GM23338 (cell line): ENCODE measurements at regions not wholly inside any gene's neighbourhood (a gene's known extent, or its start where the extent isn't known, plus 50 kb on each side); places are given as distances from the start of the nearest gene placed in this dataset.
"Not testable (repeated sequence)": the region's sequence is repeated elsewhere in the genome, so short reads cannot be mapped to it uniquely, and the experiment has no call there.

Experiments used
- CREB1 ChIP-seq: fragments of 250-450 bp; sonication (Bioruptor Pico); IDR thresholded peaks from 2 replicates; pipeline ENCODE4 v1.5.0; 2020; ENCODE audit warnings: low read depth, mild to moderate bottlenecking, moderate library complexity
- EZH2 ChIP-seq: fragments of 200-600 bp; sonication (generic); IDR thresholded peaks from one replicate; pipeline ENCODE4 v1.8.0; 2017; ENCODE audit warnings: antibody characterized with exemption, mild to moderate bottlenecking, low read depth; ENCODE audit not compliant: unreplicated experiment
- EZH2phosphoT487 ChIP-seq: fragments of 200-600 bp; sonication (generic); IDR thresholded peaks from one replicate; pipeline ENCODE4 v1.8.1; 2018; ENCODE audit warnings: antibody characterized with exemption; ENCODE audit not compliant: unreplicated experiment
- JUNB ChIP-seq: IDR thresholded peaks from one replicate; pipeline ENCODE4 v1.6.1; 2016; ENCODE audit warnings: antibody characterized with exemption; ENCODE audit not compliant: unreplicated experiment
- NANOG ChIP-seq: IDR thresholded peaks from 2 replicates; pipeline ENCODE4 v1.6.1; 2016; ENCODE audit warnings: antibody characterized with exemption, borderline replicate concordance
- POLR2AphosphoS5 ChIP-seq: IDR thresholded peaks from 2 replicates; pipeline ENCODE4 v1.6.1; 2016; ENCODE audit warnings: antibody characterized with exemption, low read depth
- STAT1 ChIP-seq: IDR thresholded peaks from one replicate; pipeline ENCODE4 v1.6.1; 2016; ENCODE audit warnings: antibody characterized with exemption; ENCODE audit not compliant: unreplicated experiment
- ZNF331 ChIP-seq: fragments of 250-450 bp; sonication (Bioruptor Pico); IDR thresholded peaks from 2 replicates; pipeline ENCODE4 v1.5.0; 2020; ENCODE audit warnings: low read depth, mild to moderate bottlenecking, moderate library complexity
- TF ChIP-seq, protein P1 (sequence below), 2 experiments: fragments of 200-600 bp in 1 of 2; sonication (generic) in 1 of 2; conservative IDR thresholded peaks; 2 replicates each; pipeline versions ENCODE4 v1.5.1 to v1.6.1; 2016 to 2017; ENCODE audit warnings: antibody characterized with exemption in 2 of 2, low read depth in 2 of 2, mild to moderate bottlenecking in 2 of 2, moderate library complexity in 1 of 2
- TF ChIP-seq, protein P2 (sequence below): IDR thresholded peaks from one replicate; pipeline ENCODE4 v1.6.1; 2018; ENCODE audit warnings: antibody characterized with exemption; ENCODE audit not compliant: unreplicated experiment
- TF ChIP-seq, protein P3 (sequence below): IDR thresholded peaks from 2 replicates; pipeline ENCODE4 v1.6.1; 2016; ENCODE audit warnings: antibody characterized with exemption

DNA sequence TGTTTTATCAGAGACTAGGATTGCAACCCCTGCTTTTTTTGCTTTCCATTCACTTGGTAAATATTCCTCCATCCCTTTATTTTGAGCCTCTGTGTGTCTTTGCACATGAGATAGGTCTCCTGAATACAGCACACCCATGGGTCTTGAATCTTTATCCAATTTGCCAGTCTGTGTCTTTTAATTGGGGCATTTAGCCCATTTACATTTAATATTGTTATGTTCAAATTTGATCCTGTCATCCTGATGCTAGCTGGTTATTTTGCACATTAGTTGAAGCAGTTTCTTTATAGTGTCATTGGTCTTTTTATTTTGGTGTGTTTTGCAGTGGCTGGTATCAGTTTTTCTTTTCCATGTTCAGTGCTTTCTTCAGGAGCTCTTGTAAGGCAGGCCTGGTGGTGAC, 95.1 kb upstream of the STK32A start:
- TF ChIP-seq NANOG; EZH2; JUNB; POLR2AphosphoS5; EZH2phosphoT487; ZNF331; CREB1 (CRISPR knock-in tag); STAT1: not testable (repeated sequence)
- TF ChIP-seq, protein P1, sequence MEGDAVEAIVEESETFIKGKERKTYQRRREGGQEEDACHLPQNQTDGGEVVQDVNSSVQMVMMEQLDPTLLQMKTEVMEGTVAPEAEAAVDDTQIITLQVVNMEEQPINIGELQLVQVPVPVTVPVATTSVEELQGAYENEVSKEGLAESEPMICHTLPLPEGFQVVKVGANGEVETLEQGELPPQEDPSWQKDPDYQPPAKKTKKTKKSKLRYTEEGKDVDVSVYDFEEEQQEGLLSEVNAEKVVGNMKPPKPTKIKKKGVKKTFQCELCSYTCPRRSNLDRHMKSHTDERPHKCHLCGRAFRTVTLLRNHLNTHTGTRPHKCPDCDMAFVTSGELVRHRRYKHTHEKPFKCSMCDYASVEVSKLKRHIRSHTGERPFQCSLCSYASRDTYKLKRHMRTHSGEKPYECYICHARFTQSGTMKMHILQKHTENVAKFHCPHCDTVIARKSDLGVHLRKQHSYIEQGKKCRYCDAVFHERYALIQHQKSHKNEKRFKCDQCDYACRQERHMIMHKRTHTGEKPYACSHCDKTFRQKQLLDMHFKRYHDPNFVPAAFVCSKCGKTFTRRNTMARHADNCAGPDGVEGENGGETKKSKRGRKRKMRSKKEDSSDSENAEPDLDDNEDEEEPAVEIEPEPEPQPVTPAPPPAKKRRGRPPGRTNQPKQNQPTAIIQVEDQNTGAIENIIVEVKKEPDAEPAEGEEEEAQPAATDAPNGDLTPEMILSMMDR (conservative IDR thresholded peaks at IDR 0.05; ENCODE audit: low read depth in 2 of 2): not testable (repeated sequence)
- TF ChIP-seq, protein P2, sequence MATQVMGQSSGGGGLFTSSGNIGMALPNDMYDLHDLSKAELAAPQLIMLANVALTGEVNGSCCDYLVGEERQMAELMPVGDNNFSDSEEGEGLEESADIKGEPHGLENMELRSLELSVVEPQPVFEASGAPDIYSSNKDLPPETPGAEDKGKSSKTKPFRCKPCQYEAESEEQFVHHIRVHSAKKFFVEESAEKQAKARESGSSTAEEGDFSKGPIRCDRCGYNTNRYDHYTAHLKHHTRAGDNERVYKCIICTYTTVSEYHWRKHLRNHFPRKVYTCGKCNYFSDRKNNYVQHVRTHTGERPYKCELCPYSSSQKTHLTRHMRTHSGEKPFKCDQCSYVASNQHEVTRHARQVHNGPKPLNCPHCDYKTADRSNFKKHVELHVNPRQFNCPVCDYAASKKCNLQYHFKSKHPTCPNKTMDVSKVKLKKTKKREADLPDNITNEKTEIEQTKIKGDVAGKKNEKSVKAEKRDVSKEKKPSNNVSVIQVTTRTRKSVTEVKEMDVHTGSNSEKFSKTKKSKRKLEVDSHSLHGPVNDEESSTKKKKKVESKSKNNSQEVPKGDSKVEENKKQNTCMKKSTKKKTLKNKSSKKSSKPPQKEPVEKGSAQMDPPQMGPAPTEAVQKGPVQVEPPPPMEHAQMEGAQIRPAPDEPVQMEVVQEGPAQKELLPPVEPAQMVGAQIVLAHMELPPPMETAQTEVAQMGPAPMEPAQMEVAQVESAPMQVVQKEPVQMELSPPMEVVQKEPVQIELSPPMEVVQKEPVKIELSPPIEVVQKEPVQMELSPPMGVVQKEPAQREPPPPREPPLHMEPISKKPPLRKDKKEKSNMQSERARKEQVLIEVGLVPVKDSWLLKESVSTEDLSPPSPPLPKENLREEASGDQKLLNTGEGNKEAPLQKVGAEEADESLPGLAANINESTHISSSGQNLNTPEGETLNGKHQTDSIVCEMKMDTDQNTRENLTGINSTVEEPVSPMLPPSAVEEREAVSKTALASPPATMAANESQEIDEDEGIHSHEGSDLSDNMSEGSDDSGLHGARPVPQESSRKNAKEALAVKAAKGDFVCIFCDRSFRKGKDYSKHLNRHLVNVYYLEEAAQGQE: not testable (repeated sequence)
- TF ChIP-seq, protein P3, sequence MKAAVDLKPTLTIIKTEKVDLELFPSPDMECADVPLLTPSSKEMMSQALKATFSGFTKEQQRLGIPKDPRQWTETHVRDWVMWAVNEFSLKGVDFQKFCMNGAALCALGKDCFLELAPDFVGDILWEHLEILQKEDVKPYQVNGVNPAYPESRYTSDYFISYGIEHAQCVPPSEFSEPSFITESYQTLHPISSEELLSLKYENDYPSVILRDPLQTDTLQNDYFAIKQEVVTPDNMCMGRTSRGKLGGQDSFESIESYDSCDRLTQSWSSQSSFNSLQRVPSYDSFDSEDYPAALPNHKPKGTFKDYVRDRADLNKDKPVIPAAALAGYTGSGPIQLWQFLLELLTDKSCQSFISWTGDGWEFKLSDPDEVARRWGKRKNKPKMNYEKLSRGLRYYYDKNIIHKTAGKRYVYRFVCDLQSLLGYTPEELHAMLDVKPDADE: not testable (repeated sequence)
